BE2C (cell line): ENCODE measurements at regions not wholly inside any gene's neighbourhood (a gene's known extent, or its start where the extent isn't known, plus 50 kb on each side); places are given as distances from the start of the nearest gene placed in this dataset.

ENCODE experiments used
- DNase-seq: peaks from one replicate; pipeline ENCODE4 v3.0.0-alpha.2; 2020
- H3K27me3 ChIP-seq: fragments of 250-450 bp; sonication (Bioruptor Pico); 2 replicates; pipeline ENCODE4 v1.5.1; 2020; ENCODE audit warnings: mild to moderate bottlenecking
- H3K36me3 ChIP-seq: fragments of 250-450 bp; sonication (Bioruptor Pico); 2 replicates; pipeline ENCODE4 v1.5.1; 2020; ENCODE audit warnings: mild to moderate bottlenecking
- H3K4me1 ChIP-seq: fragments of 250-450 bp; sonication (Bioruptor Pico); 2 replicates; pipeline ENCODE4 v1.5.1; 2020
- H3K4me3 ChIP-seq: 2 replicates; pipeline ENCODE4 v1.5.1; 2011; ENCODE audit warnings: low read depth, low read length
- H3K9me3 ChIP-seq: fragments of 250-450 bp; sonication (Bioruptor Pico); 2 replicates; pipeline ENCODE4 v1.5.1; 2020
- CTCF ChIP-seq: IDR thresholded peaks from 2 replicates; pipeline ENCODE4 v1.5.1; 2012; ENCODE audit warnings: mild to moderate bottlenecking, low read depth, low read length

- no peaks in the 10 kb centered on the region for H3K36me3 ChIP-seq
- H3K4me3 ChIP-seq: no peak overlapping the region
- H3K4me1 ChIP-seq: peaks cover 11% of the 10 kb centered on the region; the same call in 1 of the 2 replicates
- no peak for TF ChIP-seq CTCF
- H3K27me3 ChIP-seq: no peaks in the 10 kb centered on the region; the same call in 1 of the 2 replicates
- no peaks in the 10 kb centered on the region for H3K9me3 ChIP-seq
- DNase-seq: no peak
These were observed 75.8 kb upstream of the ZFP64 start for GRCh38 chr20:52267418-52267817.

- no peaks in the 10 kb centered on the region for H3K9me3 ChIP-seq
- no peaks in the 10 kb centered on the region for H3K36me3 ChIP-seq
- H3K4me3 ChIP-seq: no peak overlapping the region
- no peaks in the 10 kb centered on the region; the same call in 1 of the 2 replicates for H3K27me3 ChIP-seq
- TF ChIP-seq CTCF: no peak
- DNase-seq: no peak
- H3K4me1 ChIP-seq: peaks cover 10% of the 10 kb centered on the region
These were observed 72.2 kb upstream of the ZFP64 start for GRCh38 chr20:52263757-52264156.

- no peak for TF ChIP-seq CTCF
- peaks cover 10% of the 10 kb centered on the region for H3K4me1 ChIP-seq
- no peaks in the 10 kb centered on the region for H3K9me3 ChIP-seq
- H3K36me3 ChIP-seq: no peaks in the 10 kb centered on the region
- no peak overlapping the region for H3K4me3 ChIP-seq
- H3K27me3 ChIP-seq: no peaks in the 10 kb centered on the region; the same call in 1 of the 2 replicates
- DNase-seq: peak; percentile 28
These were observed 70.2 kb upstream of the ZFP64 start for GRCh38 chr20:52261792-52262191.

- Histone ChIP-seq H3K27me3 (no peaks in the 10 kb centered on the region; the same call in 1 of the 2 replicates), H3K9me3 (no peaks in the 10 kb centered on the region), H3K4me3 (no peak overlapping the region), H3K36me3 (no peaks in the 10 kb centered on the region), H3K4me1 (peaks cover 10% of the 10 kb centered on the region)
- TF ChIP-seq CTCF: no peak
- peak; percentile 53 for DNase-seq
These were observed 67.7 kb upstream of the ZFP64 start for GRCh38 chr20:52259295-52259694.

- no peaks in the 10 kb centered on the region for H3K9me3 ChIP-seq
- no peak overlapping the region for H3K4me3 ChIP-seq
- H3K4me1 ChIP-seq: peaks cover 10% of the 10 kb centered on the region
- H3K27me3 ChIP-seq: no peaks in the 10 kb centered on the region
- DNase-seq: no peak
- no peaks in the 10 kb centered on the region for H3K36me3 ChIP-seq
- TF ChIP-seq CTCF: no peak
These were observed 64.9 kb upstream of the ZFP64 start for GRCh38 chr20:52256454-52256853.

GRCh38 chr20:52252664-52253063 lies 61.1 kb upstream of the ZFP64 start:
- Histone ChIP-seq H3K36me3 (no peaks in the 10 kb centered on the region), H3K27me3 (no peaks in the 10 kb centered on the region), H3K4me3 (no peak overlapping the region), H3K4me1 (no peaks in the 10 kb centered on the region), H3K9me3 (peaks cover under 1% of the 10 kb centered on the region; the same call in 1 of the 2 replicates)
- TF ChIP-seq CTCF: no peak
- no peak for DNase-seq
